ENCODE measurements at regions not wholly inside any gene's neighbourhood (a gene's known extent, or its start where the extent isn't known, plus 50 kb on each side); places are given as distances from the start of the nearest gene placed in this dataset.

DNA sequence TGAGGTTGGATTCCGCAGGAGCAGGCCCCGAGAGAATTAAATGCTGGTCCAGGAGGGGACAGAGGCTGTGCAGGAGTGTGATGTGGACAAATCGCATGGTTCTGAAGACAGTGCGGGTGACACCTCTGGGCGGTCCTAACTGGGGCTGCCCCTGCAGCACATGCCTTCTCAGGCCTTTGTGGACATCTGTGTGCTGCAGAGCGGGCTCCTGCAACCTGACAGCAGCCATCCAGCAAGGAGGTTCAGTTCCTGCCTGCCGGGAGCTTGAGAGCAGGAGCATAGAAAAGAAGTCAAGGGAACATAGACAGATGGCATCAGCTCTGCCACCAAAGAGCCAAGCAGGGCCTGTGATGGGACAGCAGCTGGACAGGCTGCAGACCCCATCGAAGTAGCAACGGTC, 135.9 kb upstream of the PPP2R2D start:
- DNase-seq (ENCODE audit: low read depth), result no peak
- TF ChIP-seq, protein P1, sequence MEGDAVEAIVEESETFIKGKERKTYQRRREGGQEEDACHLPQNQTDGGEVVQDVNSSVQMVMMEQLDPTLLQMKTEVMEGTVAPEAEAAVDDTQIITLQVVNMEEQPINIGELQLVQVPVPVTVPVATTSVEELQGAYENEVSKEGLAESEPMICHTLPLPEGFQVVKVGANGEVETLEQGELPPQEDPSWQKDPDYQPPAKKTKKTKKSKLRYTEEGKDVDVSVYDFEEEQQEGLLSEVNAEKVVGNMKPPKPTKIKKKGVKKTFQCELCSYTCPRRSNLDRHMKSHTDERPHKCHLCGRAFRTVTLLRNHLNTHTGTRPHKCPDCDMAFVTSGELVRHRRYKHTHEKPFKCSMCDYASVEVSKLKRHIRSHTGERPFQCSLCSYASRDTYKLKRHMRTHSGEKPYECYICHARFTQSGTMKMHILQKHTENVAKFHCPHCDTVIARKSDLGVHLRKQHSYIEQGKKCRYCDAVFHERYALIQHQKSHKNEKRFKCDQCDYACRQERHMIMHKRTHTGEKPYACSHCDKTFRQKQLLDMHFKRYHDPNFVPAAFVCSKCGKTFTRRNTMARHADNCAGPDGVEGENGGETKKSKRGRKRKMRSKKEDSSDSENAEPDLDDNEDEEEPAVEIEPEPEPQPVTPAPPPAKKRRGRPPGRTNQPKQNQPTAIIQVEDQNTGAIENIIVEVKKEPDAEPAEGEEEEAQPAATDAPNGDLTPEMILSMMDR (IDR thresholded peaks at IDR 0.05; ENCODE audit: low read depth, low read length), result no peak
- no peak for TF ChIP-seq MYC (IDR thresholded peaks at IDR 0.05; ENCODE audit: low read depth, low read length)
- TF ChIP-seq, protein P2, sequence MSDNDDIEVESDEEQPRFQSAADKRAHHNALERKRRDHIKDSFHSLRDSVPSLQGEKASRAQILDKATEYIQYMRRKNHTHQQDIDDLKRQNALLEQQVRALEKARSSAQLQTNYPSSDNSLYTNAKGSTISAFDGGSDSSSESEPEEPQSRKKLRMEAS (IDR thresholded peaks at IDR 0.05; ENCODE audit: low read depth, low read length), result no peak
- no peak for TF ChIP-seq POLR2A (IDR thresholded peaks at IDR 0.05; ENCODE audit: extremely low read depth, insufficient read length)
- no peak overlapping the region for H3K4me3 ChIP-seq (ENCODE audit: low read depth, low read length)

DNA sequence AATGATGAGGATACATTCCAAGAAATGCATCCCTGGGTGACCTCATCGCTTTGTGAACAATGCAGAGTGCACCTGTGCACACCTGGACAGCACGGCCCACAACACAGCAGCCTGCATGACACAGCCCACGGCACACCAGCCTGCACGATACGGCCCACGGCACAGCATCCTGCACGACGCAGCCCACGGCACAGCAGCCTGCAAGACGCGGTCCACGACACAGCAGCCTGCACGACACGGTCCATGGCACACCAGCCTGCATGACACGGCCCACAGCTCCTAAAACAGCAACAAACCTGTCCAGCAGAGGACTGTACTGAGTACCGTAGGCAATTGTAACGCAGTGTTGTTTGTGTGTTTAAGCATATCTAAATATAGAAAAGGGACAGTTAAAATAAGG, 134.7 kb upstream of the PPP2R2D start:
- no peak for TF ChIP-seq MYC (IDR thresholded peaks at IDR 0.05; ENCODE audit: low read depth, low read length)
- TF ChIP-seq POLR2A (IDR thresholded peaks at IDR 0.05; ENCODE audit: extremely low read depth, insufficient read length), result no peak
- TF ChIP-seq, protein P1 (IDR thresholded peaks at IDR 0.05; ENCODE audit: low read depth, low read length), result no peak
- TF ChIP-seq, protein P2 (IDR thresholded peaks at IDR 0.05; ENCODE audit: low read depth, low read length), result no peak
- no peak for DNase-seq (ENCODE audit: low read depth)
- H3K4me3 ChIP-seq (ENCODE audit: low read depth, low read length), result no peak overlapping the region

DNA sequence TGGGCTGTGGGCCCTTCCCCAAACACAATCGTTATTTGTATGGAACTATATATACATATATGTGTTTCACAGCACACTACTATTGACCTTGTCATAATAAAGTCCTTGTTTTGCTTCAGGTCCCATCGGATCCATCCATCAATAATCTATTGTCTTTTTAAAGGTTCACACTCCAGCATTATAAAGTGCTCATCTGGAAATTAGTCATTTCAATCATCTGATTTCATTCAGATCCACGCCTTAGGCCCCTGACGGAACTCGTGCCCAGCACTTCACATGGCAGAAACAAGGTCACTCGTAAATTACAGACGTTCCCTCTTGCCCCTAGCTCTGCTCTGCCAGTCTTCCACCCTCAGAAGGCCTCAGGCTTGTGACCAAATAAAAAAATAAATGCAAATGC, 133.1 kb upstream of the PPP2R2D start:
- no peak overlapping the region for H3K4me3 ChIP-seq (ENCODE audit: low read depth, low read length)
- TF ChIP-seq, protein P1 (IDR thresholded peaks at IDR 0.05; ENCODE audit: low read depth, low read length), result no peak
- TF ChIP-seq POLR2A (IDR thresholded peaks at IDR 0.05; ENCODE audit: extremely low read depth, insufficient read length), result no peak
- TF ChIP-seq, protein P2 (IDR thresholded peaks at IDR 0.05; ENCODE audit: low read depth, low read length), result no peak
- no peak for TF ChIP-seq MYC (IDR thresholded peaks at IDR 0.05; ENCODE audit: low read depth, low read length)
- DNase-seq (ENCODE audit: low read depth), result no peak

DNA sequence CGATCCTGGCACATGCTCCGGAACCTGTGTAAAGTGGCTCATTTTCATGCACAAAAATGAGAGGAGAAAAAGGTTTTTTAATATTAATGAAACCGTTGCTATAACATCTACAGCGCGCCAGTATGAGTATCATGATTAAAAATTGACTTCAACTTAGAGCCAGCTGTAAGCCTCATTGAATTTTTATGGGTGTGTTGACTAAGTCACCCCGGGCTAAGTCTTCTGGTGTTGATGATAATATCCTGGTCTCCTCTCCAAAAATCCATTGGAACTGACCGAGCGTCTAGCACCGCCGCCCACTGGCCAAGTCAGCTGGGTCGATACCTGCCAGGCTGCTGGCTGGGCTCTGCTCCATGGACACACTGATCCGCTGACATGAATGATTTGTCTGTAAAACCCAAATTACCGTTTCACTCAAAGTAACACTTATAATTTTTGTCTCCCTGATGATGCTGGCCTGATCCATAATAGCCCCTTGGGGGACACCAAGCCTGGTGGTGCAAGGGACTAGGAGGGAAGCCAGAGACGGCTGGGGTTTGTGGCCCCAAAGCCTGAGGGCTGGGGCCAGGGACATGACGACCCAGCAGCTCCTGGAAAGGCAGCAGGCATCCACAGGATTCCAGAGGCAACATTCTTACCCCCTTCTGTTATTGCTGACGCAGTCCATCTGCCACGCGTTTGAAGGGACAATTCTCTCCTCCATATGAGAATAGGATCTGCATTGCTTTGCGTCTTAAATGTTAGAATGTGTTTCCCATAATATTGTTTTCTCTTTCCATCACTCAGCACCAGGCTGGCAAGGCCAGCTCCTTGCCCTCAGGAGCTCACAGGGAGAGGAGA, 131.0 kb upstream of the PPP2R2D start:
- no peak for TF ChIP-seq POLR2A (IDR thresholded peaks at IDR 0.05; ENCODE audit: extremely low read depth, insufficient read length)
- TF ChIP-seq, protein P2 (IDR thresholded peaks at IDR 0.05; ENCODE audit: low read depth, low read length), result no peak
- TF ChIP-seq, protein P1 (IDR thresholded peaks at IDR 0.05; ENCODE audit: low read depth, low read length), result no peak
- no peak for TF ChIP-seq MYC (IDR thresholded peaks at IDR 0.05; ENCODE audit: low read depth, low read length)
- H3K4me3 ChIP-seq (ENCODE audit: low read depth, low read length), result no peak overlapping the region
- no peak for DNase-seq (ENCODE audit: low read depth)

DNA sequence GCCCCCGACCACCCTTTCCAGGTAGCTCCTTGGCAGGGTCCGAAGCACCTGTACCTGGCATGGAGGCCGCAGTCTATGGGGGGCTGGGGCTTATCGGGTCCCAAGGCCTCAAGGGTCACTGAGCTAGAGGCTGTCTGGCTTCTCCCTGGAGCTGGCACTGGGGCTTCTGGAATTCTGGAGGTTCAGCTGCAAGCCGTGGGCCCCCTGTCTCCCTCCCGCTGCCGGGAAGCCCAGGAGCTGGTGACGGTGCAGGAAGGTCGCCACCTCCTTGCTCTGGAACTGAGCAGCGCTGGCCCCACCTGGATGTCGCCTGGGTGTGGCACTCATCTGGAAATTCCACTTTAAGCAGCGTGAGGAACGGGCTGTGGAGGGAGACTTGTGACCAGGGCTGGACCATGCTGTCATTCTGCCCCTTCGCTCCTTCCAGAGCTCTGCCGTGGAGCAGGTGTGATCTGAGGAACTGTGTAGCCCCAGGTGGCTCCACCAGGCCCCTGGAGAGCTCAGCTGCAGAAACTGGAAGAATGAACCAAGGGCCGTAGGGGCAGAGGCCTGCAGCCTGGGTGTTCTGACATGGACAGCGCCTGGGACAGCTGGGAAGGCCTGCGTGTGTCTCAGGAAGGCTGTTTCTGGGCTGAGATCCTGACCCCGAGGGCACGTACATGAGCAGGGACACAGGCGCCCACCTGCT, 129.7 kb upstream of the PPP2R2D start:
- no peak for DNase-seq (ENCODE audit: low read depth)
- TF ChIP-seq POLR2A (IDR thresholded peaks at IDR 0.05; ENCODE audit: extremely low read depth, insufficient read length) (no peak), MYC (IDR thresholded peaks at IDR 0.05; ENCODE audit: low read depth, low read length) (no peak)
- TF ChIP-seq, protein P2 (IDR thresholded peaks at IDR 0.05; ENCODE audit: low read depth, low read length), result no peak
- TF ChIP-seq, protein P1 (IDR thresholded peaks at IDR 0.05; ENCODE audit: low read depth, low read length), result no peak
- no peak overlapping the region for H3K4me3 ChIP-seq (ENCODE audit: low read depth, low read length)

All from NB4 (cell line).